Gastrocnemius medialis (tissue), 4 donors: ENCODE measurements at regions not wholly inside any gene's neighbourhood (a gene's known extent, or its start where the extent isn't known, plus 50 kb on each side); places are given as distances from the start of the nearest gene placed in this dataset.

Source experiments
- ATAC-seq, 2 donors: fragments of 150-250 bp; one replicate each; pipeline ENCODE4 v1.9.1; 2016
- DNase-seq, 2 donors: peaks; one replicate each; pipeline ENCODE4 v3.0.0-alpha.2; 2019
- H3K27ac ChIP-seq, 4 donors: fragments of 200-600 bp; sonication (generic); 1 replicate in 1 of 4; 2 replicates in 3 of 4; pipeline ENCODE4 v1.5.1; 2016 to 2018; ENCODE audit warnings: mild to moderate bottlenecking in 2 of 4, moderate library complexity in 1 of 4
- H3K27me3 ChIP-seq, 3 donors: fragments of 200-600 bp; sonication (generic) in 2 of 3; 1 replicate in 1 of 3; 2 replicates in 2 of 3; pipeline versions ENCODE4 v1.5.1 to v1.6.0; 2016 to 2019; ENCODE audit warnings: mild to moderate bottlenecking in 1 of 3, moderate library complexity in 1 of 3
- H3K36me3 ChIP-seq, 2 donors: fragments of 200-600 bp; sonication (generic) in 1 of 2; one replicate each; pipeline ENCODE4 v1.5.1; 2017 to 2018
- H3K4me1 ChIP-seq, 2 donors: fragments of 200-600 bp; sonication (generic) in 1 of 2; one replicate each; pipeline ENCODE4 v1.5.1; 2016 to 2017; ENCODE audit warnings: mild to moderate bottlenecking in 2 of 2
- H3K4me3 ChIP-seq, 4 donors: fragments of 200-600 bp; sonication (generic) in 3 of 4; 1 replicate in 1 of 4; 2 replicates in 3 of 4; pipeline ENCODE4 v1.5.1; 2016 to 2019; ENCODE audit warnings: mild to moderate bottlenecking in 2 of 4
- H3K9me3 ChIP-seq, 3 donors: fragments of 200-600 bp; sonication (generic) in 2 of 3; 1 replicate in 1 of 3; 2 replicates in 2 of 3; pipeline ENCODE4 v1.5.1; 2016 to 2019
- CTCF ChIP-seq, 5 experiments: fragments of 450-650 bp in 3 of 5; fragments of 200-600 bp in 2 of 5; sonication (generic) in 2 of 5; IDR thresholded peaks in 4 of 5; conservative IDR thresholded peaks in 1 of 5; 1 replicate in 4 of 5; 2 replicates in 1 of 5; pipeline ENCODE4 v1.5.1; 2016 to 2019; ENCODE audit warnings: antibody characterized with exemption in 5 of 5, mild to moderate bottlenecking in 3 of 5, moderate library complexity in 3 of 5
- POLR2A ChIP-seq, 2 donors: fragments of 450-650 bp; IDR thresholded peaks; one replicate each; pipeline ENCODE4 v1.6.1; 2017; ENCODE audit warnings: antibody characterized with exemption in 2 of 2, mild to moderate bottlenecking in 2 of 2, moderate library complexity in 2 of 2
- in situ Hi-C, 4 donors: fragments of 200-750 bp; cut with MboI; loops; one replicate each; pipeline versions ENCODE4 v1.15.0 to v1.8.0; 2017; ENCODE audit warnings: low sequenced_read_pairs in 4 of 4
- intact Hi-C: fragments of 100-400 bp; cut with DNase I; formaldehyde crosslinking; loops from one replicate; pipeline ENCODE4 v1.15.1; 2023; ENCODE audit warnings: low total_unique reads

DNA sequence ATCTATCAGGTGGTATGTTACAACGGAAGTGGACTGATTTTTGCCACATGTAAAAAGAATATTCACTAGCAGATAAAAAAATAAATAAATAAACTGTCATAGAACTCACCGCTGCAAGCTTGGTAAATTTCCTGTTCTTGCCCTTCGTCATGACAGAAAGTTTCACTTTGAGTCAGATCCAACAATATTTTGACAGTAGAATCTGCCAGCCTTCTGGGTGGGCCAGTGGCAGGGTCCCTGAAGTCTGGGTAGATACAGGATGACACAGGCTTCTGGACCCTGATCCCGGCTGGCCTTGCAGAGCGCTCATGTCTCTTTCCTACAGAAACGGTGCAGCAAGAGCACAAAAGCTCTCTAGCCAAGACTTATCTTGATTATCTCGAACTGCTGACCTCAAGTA is 97.8 kb upstream of the PMAIP1 start:
- no peaks in the 10 kb centered on the region for H3K36me3 ChIP-seq
- no peaks in the 10 kb centered on the region for H3K9me3 ChIP-seq
- TF ChIP-seq CTCF (IDR thresholded peaks at IDR 0.05 in 4 of 5, conservative IDR thresholded peaks at IDR 0.05 in 1 of 5): no peak
- TF ChIP-seq POLR2A (IDR thresholded peaks at IDR 0.05): no peak
- no peak for DNase-seq
- H3K4me1 ChIP-seq: no peaks in the 10 kb centered on the region
- no peaks in the 10 kb centered on the region for H3K27me3 ChIP-seq
- H3K4me3 ChIP-seq: no peak overlapping the region
- H3K27ac ChIP-seq: no peak overlapping the region
- intact Hi-C loops: no loop called here
- no peak for ATAC-seq
- in situ Hi-C loops: loop anchor here in 2 of 4 donors (25.0 kb wide), 1 partner anchor 340 kb away; no protein-coding TSS in a partner anchor

- ATAC-seq: no peak
- Histone ChIP-seq H3K27me3 (no peaks in the 10 kb centered on the region), H3K36me3 (no peaks in the 10 kb centered on the region), H3K9me3 (no peaks in the 10 kb centered on the region), H3K4me1 (no peaks in the 10 kb centered on the region), H3K4me3 (no peak overlapping the region), H3K27ac (no peak overlapping the region)
- intact Hi-C loops (no loop called here), in situ Hi-C loops (loop anchor here in 2 of 4 donors (25.0 kb wide), 1 partner anchor 339 kb away; no protein-coding TSS in a partner anchor)
- no peak for TF ChIP-seq POLR2A (IDR thresholded peaks at IDR 0.05)
- no peak for DNase-seq
Measured at GRCh38 chr18:59801576-59801975, 98.2 kb upstream of the PMAIP1 start.

GRCh38 chr18:59800897-59801296 is 98.9 kb upstream of the PMAIP1 start:
- DNase-seq (no peak), ATAC-seq (no peak)
- H3K9me3 ChIP-seq: no peaks in the 10 kb centered on the region
- in situ Hi-C loops: loop anchor here in 2 of 4 donors (25.0 kb wide), 1 partner anchor 339 kb away; no protein-coding TSS in a partner anchor
- no peak overlapping the region for H3K27ac ChIP-seq
- intact Hi-C loops: no loop called here
- no peaks in the 10 kb centered on the region for H3K36me3 ChIP-seq
- H3K27me3 ChIP-seq: no peaks in the 10 kb centered on the region
- no peaks in the 10 kb centered on the region for H3K4me1 ChIP-seq
- TF ChIP-seq POLR2A (IDR thresholded peaks at IDR 0.05) (no peak), CTCF (IDR thresholded peaks at IDR 0.05 in 4 of 5, conservative IDR thresholded peaks at IDR 0.05 in 1 of 5) (no peak)
- H3K4me3 ChIP-seq: no peak overlapping the region

GRCh38 chr18:59799383-59800015 is 100.3 kb upstream of the PMAIP1 start:
- ATAC-seq: no peak

More at GRCh38 chr18:59799383-59800015, 100.3 kb upstream of the PMAIP1 start:
- in situ Hi-C loops (loop anchor here in 2 of 4 donors (25.0 kb wide), 2 partner anchors 112 to 337 kb away; partner anchors contain the start of gene CCBE1 (in 1 of the 2)), intact Hi-C loops (no loop called here)
- TF ChIP-seq POLR2A (IDR thresholded peaks at IDR 0.05) (no peak), CTCF (IDR thresholded peaks at IDR 0.05 in 4 of 5, conservative IDR thresholded peaks at IDR 0.05 in 1 of 5) (no peak)
- H3K27me3 ChIP-seq: no peaks in the 10 kb centered on the region
- no peaks in the 10 kb centered on the region for H3K36me3 ChIP-seq
- H3K4me3 ChIP-seq: no peak overlapping the region
- DNase-seq: no peak
- no peaks in the 10 kb centered on the region for H3K4me1 ChIP-seq
- no peaks in the 10 kb centered on the region for H3K9me3 ChIP-seq
- H3K27ac ChIP-seq: no peak overlapping the region
